HG02852 (cell line): ENCODE measurements at regions not wholly inside any gene's neighbourhood (a gene's known extent, or its start where the extent isn't known, plus 50 kb on each side); places are given as distances from the start of the nearest gene placed in this dataset.

Experiments used
- ATAC-seq: cut with Tn5 transposase; IDR thresholded peaks from one replicate; pipeline ENCODE4 v1.9.1; 2021; ENCODE audit warnings: mild to moderate bottlenecking, moderate library complexity; ENCODE audit not compliant: unreplicated experiment

GRCh38 chr2:195413944-195414343, 243.1 kb upstream of the SLC39A10 start:
- ATAC-seq: no peak

DNA sequence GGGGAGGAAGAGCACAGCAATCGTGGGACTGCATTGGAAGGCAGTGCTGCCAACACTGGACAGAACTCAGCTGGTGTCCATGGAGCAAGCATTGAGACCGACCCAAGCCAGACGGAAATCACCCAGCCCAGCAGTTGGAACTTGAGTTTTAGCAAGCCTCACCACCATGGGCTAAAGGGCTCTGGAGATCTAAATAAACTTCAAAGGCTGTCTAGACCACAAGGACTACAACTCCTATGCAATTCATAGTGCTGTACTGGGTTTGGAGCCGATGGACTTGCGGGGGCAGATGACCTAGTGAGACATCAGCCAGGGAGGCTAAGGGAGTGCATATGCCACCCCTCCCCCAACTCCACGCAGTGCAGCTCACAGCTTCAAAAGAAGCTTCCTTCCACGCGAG, 243.6 kb upstream of the SLC39A10 start:
- ATAC-seq: no peak

GRCh38 chr2:195411219-195411687, 245.8 kb upstream of the SLC39A10 start:
- ATAC-seq: no peak

DNA sequence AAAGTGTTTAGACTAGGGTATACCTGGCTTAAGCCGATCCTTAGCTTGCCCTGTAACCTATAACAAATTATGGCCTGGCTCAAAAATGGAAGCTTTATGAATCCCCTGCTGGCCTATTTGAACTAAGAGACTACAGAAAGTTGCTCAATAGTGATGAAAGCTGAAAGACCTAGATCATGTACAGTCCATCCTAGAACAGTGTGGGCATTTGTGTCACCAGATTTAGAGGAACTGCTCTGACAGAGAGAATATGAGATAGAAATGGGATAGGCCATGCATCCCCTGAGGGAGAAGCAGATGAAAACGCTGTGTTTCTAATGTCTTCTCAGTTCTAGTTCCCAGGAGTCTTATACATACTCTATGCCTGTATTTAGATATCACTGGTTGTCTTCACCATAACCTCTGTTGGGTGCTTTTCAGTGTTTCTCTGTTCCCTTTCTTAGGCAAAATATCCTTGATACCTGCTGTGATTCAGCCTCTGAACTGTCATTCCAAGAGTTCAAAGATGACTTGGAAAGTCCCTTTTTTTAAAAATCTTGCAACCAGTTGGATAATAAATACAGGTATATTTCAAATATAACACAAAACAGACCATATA, 246.9 kb upstream of the SLC39A10 start:
- ATAC-seq: peak; percentile 79

DNA sequence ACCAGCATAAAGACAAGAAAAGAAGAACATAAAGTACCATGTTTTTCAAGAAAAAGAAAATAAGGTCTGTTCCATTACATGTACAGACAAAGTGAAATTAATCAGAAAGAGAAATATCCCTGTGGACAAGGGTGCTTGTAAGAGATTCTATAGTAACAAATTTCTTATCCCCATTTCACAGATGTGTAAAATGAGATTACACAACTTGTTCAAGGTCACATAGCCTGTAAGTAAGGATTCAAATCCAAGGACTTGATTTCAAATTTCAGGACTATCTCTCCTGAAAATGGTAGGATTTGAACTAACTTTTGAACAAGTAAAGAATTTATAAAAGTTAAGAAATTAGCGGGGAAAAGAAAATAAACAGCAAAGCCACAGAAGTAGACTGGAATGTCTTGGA, 248.2 kb upstream of the SLC39A10 start:
- ATAC-seq: no peak

DNA sequence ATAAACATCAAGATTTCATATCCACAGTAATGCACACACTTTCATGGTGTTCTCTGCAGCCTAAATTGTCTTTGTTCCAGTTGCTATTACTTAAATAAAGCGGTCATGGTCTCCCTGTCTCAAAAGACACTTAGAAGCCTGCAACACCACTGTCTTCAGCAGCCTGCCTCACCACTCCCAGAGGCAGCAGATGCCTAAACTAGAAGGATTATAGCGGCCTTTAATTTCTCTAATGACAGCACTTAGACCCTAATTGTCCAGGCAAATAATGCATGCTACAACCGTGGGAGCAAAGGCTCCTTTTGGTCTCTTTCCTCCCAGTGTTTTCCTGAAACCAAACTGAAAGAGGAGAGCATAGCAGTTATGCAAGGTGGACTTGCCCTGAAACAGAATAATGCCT, 248.8 kb upstream of the SLC39A10 start:
- no peak for ATAC-seq

GRCh38 chr2:195407783-195408182, 249.2 kb upstream of the SLC39A10 start:
- ATAC-seq: no peak

GRCh38 chr2:195406886-195407603, 250.0 kb upstream of the SLC39A10 start:
- ATAC-seq: peak; percentile 38

- no peak for ATAC-seq
Measured at GRCh38 chr2:195404651-195405050, 252.4 kb upstream of the SLC39A10 start.

- no peak for ATAC-seq
Measured at GRCh38 chr2:195396479-195396878, 260.5 kb upstream of the SLC39A10 start.

DNA sequence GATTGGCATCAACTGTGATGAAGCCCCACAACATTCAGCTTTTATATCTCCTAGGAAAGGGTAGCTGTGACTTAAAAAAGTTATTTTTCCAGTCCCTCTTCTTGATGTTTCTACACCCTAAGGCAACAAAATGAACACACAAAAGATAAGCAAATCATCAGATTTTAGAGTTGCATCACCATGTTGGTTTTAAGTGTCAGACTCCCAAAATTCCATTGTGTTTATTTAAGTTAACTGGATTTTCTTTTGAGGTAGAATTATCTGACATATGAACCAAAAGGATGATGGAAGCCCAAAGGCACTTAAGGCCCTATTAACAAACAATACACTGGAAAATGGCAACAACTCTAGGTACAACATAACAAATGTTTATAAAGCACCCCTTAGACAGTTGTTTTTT, 261.7 kb upstream of the SLC39A10 start:
- no peak for ATAC-seq

DNA sequence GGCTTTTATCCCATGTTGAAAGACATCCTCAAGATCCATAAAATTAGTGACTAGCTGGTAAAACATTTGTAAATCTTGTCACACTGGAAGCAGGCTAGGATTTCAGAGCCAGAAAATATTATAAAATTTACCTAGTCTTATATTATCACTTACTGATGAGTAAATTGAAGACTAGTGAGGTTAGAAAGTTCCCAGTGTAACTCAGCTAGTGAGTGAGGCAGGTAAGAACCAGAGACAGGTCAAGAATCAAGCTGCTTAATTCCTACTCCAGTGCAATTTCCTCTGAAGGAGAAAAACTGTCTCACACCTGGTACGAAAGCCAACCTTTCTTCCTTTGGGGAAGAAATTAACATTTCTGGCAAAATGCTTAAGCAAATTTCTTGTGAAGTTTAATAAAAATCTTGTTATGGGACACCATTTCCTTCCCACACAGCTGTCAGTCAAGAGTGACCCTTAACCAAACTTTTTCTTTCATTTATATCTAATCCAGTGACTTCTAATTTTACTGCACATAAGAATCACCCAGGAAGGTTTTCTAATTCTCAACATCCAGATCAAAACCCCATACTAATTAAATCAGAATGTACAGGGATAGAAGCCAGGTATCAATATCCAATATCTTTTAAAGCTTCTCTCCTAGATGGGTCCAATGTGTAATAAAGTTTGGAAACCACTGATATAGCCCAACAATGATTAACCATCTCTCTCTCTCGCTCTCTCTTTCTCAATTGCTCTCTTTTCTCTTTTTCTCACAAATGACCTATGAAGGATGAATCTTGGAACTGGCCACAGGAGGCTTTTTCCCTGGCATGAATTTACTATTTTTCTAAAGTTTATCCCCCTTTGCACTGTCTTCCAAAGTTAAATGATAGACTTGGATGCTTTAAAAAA, 264.3 kb upstream of the SLC39A10 start:
- ATAC-seq: no peak

GRCh38 chr2:195390686-195391321, 266.2 kb upstream of the SLC39A10 start:
- no peak for ATAC-seq

- no peak for ATAC-seq
Measured at GRCh38 chr2:195388028-195388427, 269.0 kb upstream of the SLC39A10 start.

GRCh38 chr2:195382186-195382585, 274.8 kb upstream of the SLC39A10 start:
- ATAC-seq: no peak

GRCh38 chr2:195370167-195370943, 286.7 kb upstream of the SLC39A10 start:
- no peak for ATAC-seq

- ATAC-seq: no peak
Measured at GRCh38 chr2:195369218-195369587, 287.8 kb upstream of the SLC39A10 start.

- ATAC-seq: no peak
Measured at GRCh38 chr2:195368249-195369217, 288.5 kb upstream of the SLC39A10 start.

DNA sequence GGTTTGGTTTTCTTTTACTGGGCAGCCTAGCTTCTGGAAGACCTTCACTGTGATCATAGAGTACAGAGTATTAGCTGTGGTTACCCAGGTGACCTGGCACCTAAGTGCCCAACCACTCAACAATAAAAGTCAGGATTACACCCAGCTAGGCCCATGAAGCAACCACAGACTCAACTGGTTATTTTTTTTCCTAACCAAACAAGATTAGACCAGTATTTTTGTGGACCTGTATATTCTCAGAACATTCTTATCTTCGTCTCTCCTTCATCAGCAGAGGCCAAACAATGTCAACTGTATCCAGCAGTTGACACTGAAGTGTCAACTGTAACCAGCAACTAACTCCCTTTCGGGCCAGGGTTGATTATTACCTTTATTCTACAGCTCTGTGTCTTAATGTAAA, 289.2 kb upstream of the SLC39A10 start:
- ATAC-seq: no peak
